ENCODE measurements at regions not wholly inside any gene's neighbourhood (a gene's known extent, or its start where the extent isn't known, plus 50 kb on each side); places are given as distances from the start of the nearest gene placed in this dataset.

GRCh38 chr6:167547751-167548150 lies 222.9 kb downstream of the TTLL2 start:
- no peak for TF ChIP-seq POLR2A (IDR thresholded peaks at IDR 0.05; ENCODE audit: low read depth, low read length)
- no peak for TF ChIP-seq SPI1 (IDR thresholded peaks at IDR 0.05; ENCODE audit: low read depth, low read length)
- no peak for TF ChIP-seq POLR2AphosphoS5 (IDR thresholded peaks at IDR 0.05; ENCODE audit: low read depth, low read length)
- TF ChIP-seq TAF1 (IDR thresholded peaks at IDR 0.05; ENCODE audit: low read depth, low read length) = no peak
- TF ChIP-seq PAX5 (IDR thresholded peaks at IDR 0.05; ENCODE audit: insufficient read depth, low read length, severe bottlenecking) = no peak
- no peak for TF ChIP-seq POU2F2 (IDR thresholded peaks at IDR 0.05; ENCODE audit: low read depth, low read length)
